ENCODE measurements at regions not wholly inside any gene's neighbourhood (a gene's known extent, or its start where the extent isn't known, plus 50 kb on each side); places are given as distances from the start of the nearest gene placed in this dataset.

- no peak for DNase-seq
These were observed 76.6 kb upstream of the NTRK2 start for GRCh38 chr9:84592918-84593317.

- DNase-seq, result no peak
These were observed 76.2 kb upstream of the NTRK2 start for GRCh38 chr9:84593352-84593751.

- DNase-seq, result no peak
These were observed 72.4 kb upstream of the NTRK2 start for GRCh38 chr9:84597131-84597530.

DNA sequence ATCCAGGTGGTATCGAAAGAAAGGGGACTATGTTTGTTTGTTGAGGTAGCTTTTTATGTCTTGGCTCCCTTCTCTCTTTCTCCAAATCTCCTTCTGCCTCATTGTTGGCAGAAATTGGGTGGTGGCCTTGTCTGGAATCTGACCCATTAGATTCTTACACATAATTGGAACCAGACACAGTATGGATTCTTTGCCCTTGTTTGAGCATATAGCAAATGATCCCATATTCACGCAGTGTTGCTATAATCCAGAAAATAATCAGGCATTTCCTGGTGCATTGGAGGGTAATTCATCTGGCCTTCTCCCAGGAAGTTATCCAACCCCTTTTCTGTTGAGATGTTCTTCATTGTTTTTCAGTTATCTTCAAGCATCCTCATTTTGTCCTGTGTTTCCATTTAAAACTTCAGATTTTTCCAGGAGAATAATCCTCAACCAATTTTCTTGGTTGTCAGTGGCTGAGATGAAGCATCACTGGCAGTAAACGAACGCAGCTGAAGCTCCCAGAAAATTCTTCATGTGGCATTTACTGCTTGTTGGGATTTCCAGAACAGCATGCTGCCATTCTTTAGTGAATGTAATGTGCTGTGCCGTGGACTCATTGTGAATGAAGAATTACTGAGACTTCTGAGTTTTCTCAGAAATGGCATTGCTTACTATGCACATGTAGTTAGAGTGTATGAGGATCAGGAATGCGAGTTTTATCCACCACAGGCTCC lies 70.5 kb upstream of the NTRK2 start:
- no peak for DNase-seq

DNA sequence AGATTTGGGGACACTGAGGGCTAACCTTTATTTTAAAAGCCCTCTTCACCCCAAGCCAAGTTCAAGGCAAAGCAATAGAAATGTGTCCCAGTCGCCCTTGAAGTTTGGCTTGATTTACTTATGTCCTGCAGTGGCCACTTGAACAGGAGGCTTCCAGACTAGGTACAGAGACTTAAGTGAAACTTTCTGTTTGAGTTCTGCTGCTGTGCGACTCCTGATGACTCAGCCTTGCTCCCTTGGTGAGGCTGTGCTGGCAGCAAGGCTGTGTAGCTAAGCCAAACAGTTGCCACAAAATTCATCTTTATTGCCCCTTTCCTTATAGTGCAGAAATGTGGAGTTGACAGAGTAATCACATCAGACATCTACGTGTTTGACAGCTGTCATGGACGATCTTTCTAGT lies 68.8 kb upstream of the NTRK2 start:
- DNase-seq, result no peak

DNA sequence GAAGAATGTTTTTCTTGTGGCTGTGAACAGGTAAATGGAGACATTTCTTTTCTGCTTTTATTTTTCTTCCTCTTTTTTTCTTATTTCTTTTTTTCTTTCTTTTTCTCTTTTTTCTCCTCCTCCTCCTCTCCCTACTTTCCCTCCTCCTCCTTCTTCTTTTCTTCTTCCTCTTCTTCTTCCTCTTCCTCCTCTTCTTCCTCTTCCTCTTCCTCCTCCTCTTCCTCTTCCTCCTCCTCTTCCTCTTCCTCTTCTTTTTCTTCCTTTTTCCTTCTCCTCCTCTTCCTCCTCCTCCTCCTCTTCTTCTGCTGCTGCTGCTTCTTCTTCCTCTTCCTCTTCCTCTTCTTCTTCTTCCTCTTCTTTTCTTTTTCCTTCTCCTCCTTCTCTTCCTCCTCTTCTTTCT lies 65.3 kb upstream of the NTRK2 start:
- no peak for DNase-seq

DNA sequence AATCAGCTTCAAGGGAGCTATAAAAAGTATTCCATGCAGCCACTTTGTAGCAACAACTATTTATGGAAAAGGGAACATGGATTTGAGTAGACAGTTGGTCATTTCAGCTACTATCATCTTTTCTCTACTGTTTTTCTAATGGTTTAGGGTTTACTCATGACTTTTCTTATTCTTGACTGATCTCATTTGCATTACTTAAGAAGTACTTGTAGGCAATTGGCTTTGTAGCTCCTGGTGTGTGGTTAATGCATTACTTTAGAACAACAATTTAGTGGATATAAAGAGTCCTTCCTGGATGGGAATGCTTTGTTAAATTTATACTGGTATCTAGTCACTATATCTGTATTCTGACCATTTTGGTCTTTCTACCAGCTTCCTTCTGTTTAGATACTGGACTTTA lies 59.8 kb upstream of the NTRK2 start:
- DNase-seq, result no peak

GRCh38 chr9:84613431-84613830 lies 56.1 kb upstream of the NTRK2 start:
- no peak for DNase-seq

DNA sequence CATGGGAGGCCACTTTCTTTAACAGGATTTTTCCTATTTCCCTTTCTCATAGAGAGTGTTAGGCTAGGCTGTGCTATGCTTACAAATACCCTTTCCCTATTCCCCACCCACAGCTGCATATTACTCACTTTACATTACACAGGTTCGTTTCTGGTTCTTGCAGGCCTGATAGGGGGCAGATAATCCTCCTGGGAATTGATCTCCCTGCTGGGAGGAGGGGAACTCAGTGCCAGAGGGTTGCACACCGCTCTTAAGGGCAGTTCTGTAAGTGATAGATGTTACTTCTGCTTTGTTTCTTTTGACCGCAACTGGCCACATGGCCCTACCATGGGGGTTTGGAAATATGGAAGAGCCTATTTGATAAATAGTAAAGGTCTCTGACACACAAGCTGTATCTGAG lies 54.0 kb upstream of the NTRK2 start:
- DNase-seq, result no peak

- no peak for DNase-seq
These were observed 52.0 kb upstream of the NTRK2 start for GRCh38 chr9:84617411-84618029.
